ENCODE measurements at regions not wholly inside any gene's neighbourhood (a gene's known extent, or its start where the extent isn't known, plus 50 kb on each side); places are given as distances from the start of the nearest gene placed in this dataset.

- no peaks in the 10 kb centered on the region for H3K9me3 ChIP-seq
- H3K27me3 ChIP-seq, result no peaks in the 10 kb centered on the region
- no peaks in the 10 kb centered on the region for H3K4me1 ChIP-seq
- ATAC-seq (no peak), DNase-seq (no peak)
- in situ Hi-C loops (cut with MboI; ENCODE audit: low sequenced_read_pairs in 4 of 4) (no loop called here), intact Hi-C loops (cut with DNase I; ENCODE audit: low total_unique reads) (no loop called here)
- no peaks in the 10 kb centered on the region for H3K36me3 ChIP-seq
- H3K27ac ChIP-seq, result no peak overlapping the region
- no peak for TF ChIP-seq CTCF (IDR thresholded peaks at IDR 0.05 in 4 of 5, conservative IDR thresholded peaks at IDR 0.05 in 1 of 5)
- no peak for TF ChIP-seq POLR2A (IDR thresholded peaks at IDR 0.05)
- no peak overlapping the region for H3K4me3 ChIP-seq
These were observed 238.0 kb upstream of the TBL1XR1 start for GRCh38 chr3:177435301-177435700.

GRCh38 chr3:177437513-177438337, 240.4 kb upstream of the TBL1XR1 start:
- TF ChIP-seq CTCF (IDR thresholded peaks at IDR 0.05 in 4 of 5, conservative IDR thresholded peaks at IDR 0.05 in 1 of 5) (no peak), POLR2A (IDR thresholded peaks at IDR 0.05) (no peak)
- ATAC-seq (no peak), DNase-seq (no peak)
- H3K36me3 ChIP-seq, result no peaks in the 10 kb centered on the region
- H3K9me3 ChIP-seq, result no peaks in the 10 kb centered on the region
- H3K27ac ChIP-seq, result no peak overlapping the region
- intact Hi-C loops (cut with DNase I; ENCODE audit: low total_unique reads) (no loop called here), in situ Hi-C loops (cut with MboI; ENCODE audit: low sequenced_read_pairs in 4 of 4) (no loop called here)
- H3K27me3 ChIP-seq, result no peaks in the 10 kb centered on the region
- no peak overlapping the region for H3K4me3 ChIP-seq
- H3K4me1 ChIP-seq, result no peaks in the 10 kb centered on the region

GRCh38 chr3:177438596-177439220, 241.4 kb upstream of the TBL1XR1 start:
- no peak for TF ChIP-seq POLR2A (IDR thresholded peaks at IDR 0.05)
- TF ChIP-seq CTCF (IDR thresholded peaks at IDR 0.05 in 4 of 5, conservative IDR thresholded peaks at IDR 0.05 in 1 of 5), result no peak
- no peaks in the 10 kb centered on the region for H3K27me3 ChIP-seq
- H3K9me3 ChIP-seq, result no peaks in the 10 kb centered on the region
- in situ Hi-C loops (cut with MboI; ENCODE audit: low sequenced_read_pairs in 4 of 4) (no loop called here), intact Hi-C loops (cut with DNase I; ENCODE audit: low total_unique reads) (no loop called here)
- H3K27ac ChIP-seq, result no peak overlapping the region
- peaks cover 0 to 3% of the 10 kb centered on the region in 2 donors for H3K4me1 ChIP-seq
- H3K36me3 ChIP-seq, result no peaks in the 10 kb centered on the region
- no peak overlapping the region for H3K4me3 ChIP-seq
- no peak for ATAC-seq
- no peak for DNase-seq

- in situ Hi-C loops (cut with MboI; ENCODE audit: low sequenced_read_pairs in 4 of 4) (no loop called here), intact Hi-C loops (cut with DNase I; ENCODE audit: low total_unique reads) (no loop called here)
- ATAC-seq, result no peak
- DNase-seq, result no peak
- Histone ChIP-seq H3K27ac (no peak overlapping the region), H3K4me3 (no peak overlapping the region), H3K9me3 (no peaks in the 10 kb centered on the region), H3K4me1 (peaks cover 0 to 4% of the 10 kb centered on the region in 2 donors), H3K36me3 (no peaks in the 10 kb centered on the region), H3K27me3 (no peaks in the 10 kb centered on the region)
- TF ChIP-seq POLR2A (IDR thresholded peaks at IDR 0.05), result no peak
- no peak for TF ChIP-seq CTCF (IDR thresholded peaks at IDR 0.05 in 4 of 5, conservative IDR thresholded peaks at IDR 0.05 in 1 of 5)
These were observed 242.5 kb upstream of the TBL1XR1 start for GRCh38 chr3:177439694-177440269.
